ENCODE measurements at regions not wholly inside any gene's neighbourhood (a gene's known extent, or its start where the extent isn't known, plus 50 kb on each side); places are given as distances from the start of the nearest gene placed in this dataset.

DNA sequence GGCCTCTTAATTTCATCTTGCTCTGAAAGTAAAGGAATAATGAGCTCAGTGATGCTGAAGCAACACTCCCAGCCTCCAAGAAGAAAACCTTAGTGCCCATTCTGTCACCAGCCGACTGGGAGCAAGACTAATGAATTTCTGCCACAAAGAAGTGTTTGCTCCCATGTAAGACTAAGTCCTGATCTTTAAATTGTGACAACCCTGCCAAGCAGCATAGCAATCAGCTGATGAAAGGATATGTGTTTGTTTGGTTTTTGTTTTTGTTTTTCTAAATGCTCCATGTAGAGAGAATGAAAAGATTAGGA is 113.7 kb upstream of the PALMD start:
- Histone ChIP-seq H3K9me2 (replicated peaks; ENCODE audit: low read depth, low read length) (no peaks in the 10 kb centered on the region), H3K27me3 (ENCODE audit: insufficient read depth, low read length, poor library complexity, severe bottlenecking) (no peaks in the 10 kb centered on the region), H3K9me3 (ENCODE audit: insufficient read depth, low read depth, low read length) (no peaks in the 10 kb centered on the region), H2AFZ (ENCODE audit: low read length) (no peak overlapping the region), H3K4me3 (ENCODE audit: low read length, poor library complexity, severe bottlenecking) (no peak overlapping the region), H3K4me2 (ENCODE audit: low read depth, low read length, poor library complexity, severe bottlenecking) (no peak overlapping the region), H3K79me2 (ENCODE audit: insufficient read depth, low read length) (no peaks in the 10 kb centered on the region), H3K4me1 (ENCODE audit: insufficient read depth, low read length, poor library complexity, severe bottlenecking) (no peaks in the 10 kb centered on the region), H4K20me1 (ENCODE audit: insufficient read depth, low read length, poor library complexity, severe bottlenecking) (no peaks in the 10 kb centered on the region), H3F3A (ENCODE audit: low read depth) (no peaks in the 10 kb centered on the region), H3K9ac (ENCODE audit: low read depth, low read length, poor library complexity, severe bottlenecking) (no peak overlapping the region), H3K36me3 (ENCODE audit: insufficient read depth, low read length) (no peaks in the 10 kb centered on the region)
- TF ChIP-seq EZH2phosphoT487 (IDR thresholded peaks at IDR 0.05; ENCODE audit: borderline replicate concordance) (no peak), CTCF (conservative IDR thresholded peaks at IDR 0.05; ENCODE audit: low read length) (no peak)

GRCh38 chr1:99533909-99534637 is 111.8 kb upstream of the PALMD start:
- Histone ChIP-seq H3K36me3 (ENCODE audit: insufficient read depth, low read length) (no peaks in the 10 kb centered on the region), H2AFZ (ENCODE audit: low read length) (no peak overlapping the region), H4K20me1 (ENCODE audit: insufficient read depth, low read length, poor library complexity, severe bottlenecking) (no peaks in the 10 kb centered on the region), H3K9me3 (ENCODE audit: insufficient read depth, low read depth, low read length) (no peaks in the 10 kb centered on the region), H3K4me3 (ENCODE audit: low read length, poor library complexity, severe bottlenecking) (no peak overlapping the region), H3F3A (ENCODE audit: low read depth) (no peaks in the 10 kb centered on the region), H3K27me3 (ENCODE audit: insufficient read depth, low read length, poor library complexity, severe bottlenecking) (no peaks in the 10 kb centered on the region), H3K79me2 (ENCODE audit: insufficient read depth, low read length) (no peaks in the 10 kb centered on the region), H3K9ac (ENCODE audit: low read depth, low read length, poor library complexity, severe bottlenecking) (no peak overlapping the region), H3K9me2 (replicated peaks; ENCODE audit: low read depth, low read length) (no peaks in the 10 kb centered on the region), H3K4me1 (ENCODE audit: insufficient read depth, low read length, poor library complexity, severe bottlenecking) (no peaks in the 10 kb centered on the region), H3K4me2 (ENCODE audit: low read depth, low read length, poor library complexity, severe bottlenecking) (no peak overlapping the region)
- TF ChIP-seq CTCF (conservative IDR thresholded peaks at IDR 0.05; ENCODE audit: low read length), result no peak
- no peak for TF ChIP-seq EZH2phosphoT487 (IDR thresholded peaks at IDR 0.05; ENCODE audit: borderline replicate concordance)

DNA sequence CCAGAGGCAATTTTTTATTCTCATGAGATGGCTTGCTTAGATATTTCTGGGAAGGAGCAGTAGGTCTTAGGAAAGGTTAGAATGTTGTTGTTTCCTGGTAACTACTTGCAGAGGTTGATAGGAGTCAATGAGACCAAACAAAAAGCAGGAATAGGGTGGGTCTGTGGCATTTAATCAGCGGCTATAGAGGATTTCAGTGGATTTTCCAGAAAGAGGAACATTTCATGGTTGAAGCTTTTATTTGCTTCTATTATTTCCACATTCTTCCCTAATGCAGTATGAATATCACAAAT is 111.3 kb upstream of the PALMD start:
- H3K9ac ChIP-seq (ENCODE audit: low read depth, low read length, poor library complexity, severe bottlenecking), result no peak overlapping the region
- no peaks in the 10 kb centered on the region for H3K9me2 ChIP-seq (replicated peaks; ENCODE audit: low read depth, low read length)
- H4K20me1 ChIP-seq (ENCODE audit: insufficient read depth, low read length, poor library complexity, severe bottlenecking), result no peaks in the 10 kb centered on the region
- no peak overlapping the region for H3K4me3 ChIP-seq (ENCODE audit: low read length, poor library complexity, severe bottlenecking)
- no peak for TF ChIP-seq CTCF (conservative IDR thresholded peaks at IDR 0.05; ENCODE audit: low read length)
- no peak for TF ChIP-seq EZH2phosphoT487 (IDR thresholded peaks at IDR 0.05; ENCODE audit: borderline replicate concordance)
- H3K4me1 ChIP-seq (ENCODE audit: insufficient read depth, low read length, poor library complexity, severe bottlenecking), result no peaks in the 10 kb centered on the region
- H2AFZ ChIP-seq (ENCODE audit: low read length), result no peak overlapping the region
- no peaks in the 10 kb centered on the region for H3K9me3 ChIP-seq (ENCODE audit: insufficient read depth, low read depth, low read length)
- no peaks in the 10 kb centered on the region for H3K27me3 ChIP-seq (ENCODE audit: insufficient read depth, low read length, poor library complexity, severe bottlenecking)
- no peaks in the 10 kb centered on the region for H3K79me2 ChIP-seq (ENCODE audit: insufficient read depth, low read length)
- H3K4me2 ChIP-seq (ENCODE audit: low read depth, low read length, poor library complexity, severe bottlenecking), result no peak overlapping the region
- H3K36me3 ChIP-seq (ENCODE audit: insufficient read depth, low read length), result no peaks in the 10 kb centered on the region
- no peaks in the 10 kb centered on the region for H3F3A ChIP-seq (ENCODE audit: low read depth)
